HT1080 (cell line): ENCODE measurements at regions not wholly inside any gene's neighbourhood (a gene's known extent, or its start where the extent isn't known, plus 50 kb on each side); places are given as distances from the start of the nearest gene placed in this dataset.

ENCODE experiments used
- DNase-seq: peaks from one replicate; pipeline ENCODE4 v3.0.0-alpha.2; 2015; ENCODE audit warnings: low read depth

DNA sequence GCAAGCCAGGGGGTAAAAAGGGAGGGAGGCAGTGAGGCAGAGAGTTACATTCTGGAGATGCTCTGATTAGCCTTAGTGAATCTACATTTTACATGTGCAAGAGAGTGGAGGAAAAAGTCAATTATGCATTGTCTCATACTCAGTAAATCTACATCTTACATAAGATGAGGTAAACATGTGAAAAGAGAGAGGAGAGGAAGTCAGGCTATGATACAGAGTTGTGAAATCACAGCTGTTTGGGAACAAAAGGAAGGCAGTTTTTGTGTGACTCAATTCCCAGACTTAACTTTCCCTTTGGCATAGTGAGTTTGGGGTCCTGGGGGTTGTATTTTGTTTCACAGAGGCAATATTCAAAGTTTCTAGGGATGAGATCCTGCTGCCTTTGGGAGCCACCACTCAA is 67.8 kb downstream of the GP2 start:
- no peak for DNase-seq

GRCh38 chr16:20257234-20257633 is 70.1 kb downstream of the GP2 start:
- no peak for DNase-seq

- no peak for DNase-seq
These were observed 72.3 kb downstream of the GP2 start for GRCh38 chr16:20255002-20255401.

GRCh38 chr16:20253825-20254224 is 73.5 kb downstream of the GP2 start:
- DNase-seq, result no peak

DNA sequence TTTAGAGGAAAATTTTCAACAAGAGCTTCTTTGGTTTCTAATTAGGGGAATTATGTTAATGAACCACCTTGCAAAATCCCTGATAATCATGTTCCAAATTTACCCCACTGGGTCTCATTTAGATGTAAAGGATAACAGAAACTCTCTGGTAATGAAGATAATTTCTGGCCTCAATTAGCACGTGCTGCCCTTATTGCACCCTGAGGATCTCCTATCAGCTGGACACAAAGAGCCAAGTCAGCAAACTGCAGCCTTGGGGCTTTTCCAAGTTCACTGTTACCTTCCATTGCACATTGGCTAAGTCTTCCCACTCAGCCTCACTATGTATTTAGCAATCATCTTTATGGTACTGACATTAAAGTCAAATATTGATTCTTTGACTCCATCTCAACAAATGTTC is 78.1 kb downstream of the GP2 start:
- no peak for DNase-seq

DNA sequence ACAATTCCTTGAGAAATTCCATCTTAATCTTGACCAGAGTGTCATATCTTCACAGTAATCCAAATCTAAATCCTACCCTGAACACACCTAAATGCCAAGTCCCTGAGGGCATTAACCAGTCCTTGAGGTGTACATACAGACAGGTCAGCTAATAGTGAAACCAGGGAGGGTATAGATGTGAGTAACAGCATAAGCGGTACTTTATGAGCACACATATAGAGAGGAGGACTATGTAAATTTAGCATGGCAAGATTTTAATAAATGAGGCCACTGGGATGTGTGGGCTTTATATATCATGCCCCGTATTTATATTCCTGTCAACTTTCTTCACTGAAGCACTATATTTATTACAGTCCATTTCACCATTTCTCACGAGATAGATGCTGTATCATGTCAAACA is 80.2 kb downstream of the GP2 start:
- no peak for DNase-seq

- DNase-seq, result peak; percentile 3
These were observed 83.5 kb downstream of the GP2 start for GRCh38 chr16:20243731-20244281.

- no peak for DNase-seq
These were observed 84.6 kb downstream of the GP2 start for GRCh38 chr16:20242568-20243255.

DNA sequence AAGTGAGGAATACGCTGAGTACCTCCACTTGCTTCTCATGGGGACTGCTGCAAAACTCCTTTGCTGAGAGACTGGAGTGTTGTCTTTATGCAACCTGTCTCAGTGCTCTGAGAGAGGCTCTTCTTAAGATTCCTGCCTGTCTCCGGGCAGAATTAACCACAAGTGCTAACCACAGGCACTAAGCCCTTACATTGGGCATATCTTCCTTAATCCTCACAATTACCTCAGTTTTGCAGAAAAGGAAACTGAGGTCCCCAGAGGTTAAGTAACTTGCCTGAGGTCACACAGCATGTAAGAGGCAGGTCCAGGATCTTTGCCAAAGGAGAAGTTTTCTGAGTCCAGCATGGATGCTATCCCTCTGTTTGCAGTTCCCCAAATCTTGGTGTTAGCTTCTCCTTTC is 86.0 kb downstream of the GP2 start:
- no peak for DNase-seq

DNA sequence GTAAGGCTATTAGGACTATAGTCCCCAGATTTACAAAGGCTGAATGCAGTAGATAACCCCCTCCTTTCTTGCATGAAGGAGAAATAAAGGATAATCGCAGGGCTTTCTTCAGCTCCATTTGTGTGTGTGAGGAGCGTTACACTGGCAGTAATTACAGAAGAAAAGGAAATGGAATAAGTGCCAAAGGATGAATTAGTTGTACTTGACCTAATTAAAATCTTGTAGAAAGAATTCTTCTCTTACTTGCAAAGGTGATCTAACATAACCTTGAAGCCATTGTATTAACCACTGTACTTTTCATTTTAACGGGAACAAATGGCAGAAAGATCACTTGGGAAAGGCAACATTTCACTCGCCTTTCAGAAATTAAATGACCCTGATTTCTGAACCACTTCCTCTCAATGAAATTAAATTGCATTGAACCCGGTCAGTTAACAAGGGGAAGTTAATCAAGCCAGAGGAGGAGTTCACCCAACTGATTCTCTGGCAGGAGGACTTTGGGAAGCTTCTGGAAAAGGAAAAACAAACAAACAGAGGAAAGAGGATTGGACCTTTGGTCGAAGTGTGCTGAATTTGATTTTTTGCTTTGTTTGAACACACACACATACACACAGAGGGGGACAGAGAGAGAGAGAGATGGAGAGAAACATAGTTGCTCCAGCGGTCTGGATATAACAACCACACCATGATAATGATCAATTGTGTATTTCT is 90.6 kb downstream of the GP2 start:
- DNase-seq, result no peak

- no peak for DNase-seq
These were observed 102.0 kb downstream of the GP2 start for GRCh38 chr16:20225228-20225733.

DNA sequence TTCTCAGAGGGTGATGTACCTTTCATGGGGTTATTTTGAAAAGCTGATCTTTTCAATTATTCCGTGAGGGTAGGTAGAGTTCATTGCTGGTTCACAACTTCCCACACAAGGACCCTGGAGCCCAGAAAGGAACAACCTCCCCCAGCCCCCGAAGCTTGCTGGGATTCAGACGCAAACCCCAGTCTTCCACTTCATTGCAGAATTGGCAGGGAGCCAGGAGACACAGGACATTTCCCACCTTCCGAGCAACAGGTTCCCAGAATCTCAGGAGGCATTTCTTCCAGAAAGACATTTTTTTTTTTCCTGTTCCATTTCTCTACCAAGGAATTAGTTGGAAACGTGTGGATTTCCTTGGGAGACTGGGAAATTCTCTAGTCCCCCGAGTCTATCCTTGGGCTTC is 106.1 kb downstream of the GP2 start:
- DNase-seq, result no peak

DNA sequence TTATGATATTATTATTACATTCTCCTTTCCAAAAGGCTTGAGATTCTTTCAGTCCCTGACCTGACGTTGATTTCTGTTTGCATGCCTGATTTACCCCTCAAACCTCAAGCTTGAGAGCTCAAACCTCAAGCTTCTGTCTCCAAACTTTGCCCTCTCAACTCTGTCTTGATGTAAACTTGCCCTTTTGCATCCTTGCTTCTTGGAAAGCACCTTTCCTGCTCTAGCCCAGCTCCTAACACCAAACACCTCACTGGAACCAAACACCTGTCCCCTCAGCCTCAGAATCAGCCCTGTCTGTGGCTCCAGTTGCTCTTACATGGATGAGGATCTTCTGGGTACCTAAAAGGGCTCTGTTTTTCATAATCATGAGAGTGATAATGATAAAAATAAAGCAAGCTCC is 109.2 kb downstream of the GP2 start:
- DNase-seq, result no peak

DNA sequence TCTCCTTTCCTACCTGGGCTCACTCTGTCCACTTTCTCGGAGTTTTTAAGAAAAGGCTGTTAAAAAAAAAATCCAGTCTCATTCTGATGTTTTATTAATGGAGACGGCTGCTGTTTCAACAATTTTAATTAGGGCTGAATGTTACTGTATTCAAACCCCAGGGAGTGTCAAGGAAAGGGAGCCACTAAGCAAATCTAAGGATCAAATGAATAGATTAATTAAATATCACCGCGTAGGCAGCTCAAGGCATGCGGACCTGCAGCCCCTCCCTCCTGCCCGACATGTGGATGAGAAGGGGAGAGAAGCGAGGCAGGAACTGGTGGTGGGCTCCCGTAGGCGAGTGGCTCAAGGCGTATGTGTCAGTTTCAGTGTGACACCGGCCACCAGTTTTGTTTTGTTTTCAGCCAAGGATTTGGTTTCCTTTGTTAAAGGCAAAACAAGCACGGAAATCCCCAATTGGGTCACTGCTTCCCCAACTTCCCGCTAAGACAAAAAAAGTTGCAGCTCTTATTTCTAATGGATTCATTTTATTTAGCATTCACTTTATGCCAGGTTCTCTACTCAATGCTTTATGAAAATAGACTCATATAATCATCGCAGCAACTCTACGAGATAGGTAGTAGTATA is 110.6 kb downstream of the GP2 start:
- DNase-seq, result no peak

DNA sequence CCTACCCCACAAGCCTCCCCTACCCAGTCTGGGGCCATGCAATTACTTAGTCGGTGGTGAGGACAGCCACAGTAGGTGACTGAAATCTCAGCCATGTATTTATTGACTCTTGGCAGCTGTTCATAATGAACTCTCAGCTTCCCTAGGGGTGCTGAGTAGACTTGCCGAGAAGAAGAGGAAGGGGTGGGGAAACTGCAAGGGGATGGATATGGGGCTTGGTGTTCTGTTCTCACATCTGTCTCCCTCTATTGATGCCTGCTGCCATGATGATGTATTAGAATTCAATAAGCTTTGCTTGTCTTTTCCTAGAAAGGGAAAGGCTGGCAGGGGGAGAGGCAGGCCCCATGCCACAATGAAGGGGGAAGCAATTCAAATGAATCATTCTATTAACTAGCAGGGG is 112.9 kb downstream of the GP2 start:
- no peak for DNase-seq

DNA sequence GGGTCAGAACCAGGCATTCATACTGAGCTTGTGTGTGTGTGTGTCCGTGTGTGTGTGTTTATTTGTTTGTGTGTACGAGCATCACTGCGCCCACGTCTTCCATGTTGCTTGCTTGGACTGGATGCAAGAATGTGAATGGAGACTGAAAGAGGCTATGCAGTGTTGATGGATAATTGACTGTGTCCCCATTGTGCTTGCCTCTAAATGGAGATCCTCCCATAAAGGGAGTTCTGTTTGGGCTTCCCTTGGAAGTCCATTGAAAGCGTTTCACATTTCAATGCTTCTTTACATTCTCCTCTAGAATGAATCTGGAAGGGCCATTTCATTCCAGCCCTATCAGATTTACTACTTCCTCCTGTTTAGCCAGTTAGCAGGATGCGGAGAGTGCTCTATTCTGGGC is 124.0 kb downstream of the GP2 start:
- DNase-seq, result no peak

DNA sequence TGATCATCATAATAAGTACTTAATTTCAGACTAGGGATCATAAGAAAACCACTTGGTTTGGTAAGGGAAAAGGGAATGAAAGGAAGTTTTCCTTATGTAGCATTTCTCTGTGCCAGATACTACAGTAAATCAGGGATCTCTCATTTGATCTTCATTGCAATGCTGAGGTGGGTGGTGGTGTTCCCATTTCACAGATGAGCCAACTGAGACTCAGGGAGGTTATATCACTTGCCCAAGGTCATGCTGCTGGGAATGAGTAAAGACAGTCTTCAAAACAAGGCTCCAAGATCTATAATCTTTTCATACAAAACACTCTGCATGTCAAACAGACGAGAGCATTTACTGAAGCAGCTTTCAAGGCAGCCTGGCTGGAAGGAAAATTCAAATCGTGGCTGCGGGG is 124.6 kb downstream of the GP2 start:
- DNase-seq, result no peak

GRCh38 chr16:20192801-20193200 is 119.1 kb upstream of the GPR139 start:
- no peak for DNase-seq

DNA sequence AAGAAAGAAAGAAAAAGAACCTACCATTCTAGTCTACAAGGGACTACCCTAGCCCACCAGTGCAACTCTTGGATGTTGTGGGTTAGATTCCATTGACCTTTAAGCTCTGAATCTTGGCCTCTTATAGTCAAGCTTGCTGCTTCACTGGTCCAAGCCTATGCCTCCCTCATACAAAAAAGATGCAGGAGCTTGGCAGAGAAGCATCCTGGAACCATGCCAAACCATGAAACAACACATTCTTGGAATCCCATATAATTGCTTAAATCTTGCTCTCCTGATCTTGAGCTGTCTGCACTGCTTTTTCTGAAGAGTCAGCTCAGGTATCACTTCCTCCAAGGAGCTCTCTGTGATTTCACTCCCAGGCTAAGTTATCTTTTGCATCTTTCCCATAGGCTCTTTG is 117.9 kb upstream of the GPR139 start:
- DNase-seq, result no peak

DNA sequence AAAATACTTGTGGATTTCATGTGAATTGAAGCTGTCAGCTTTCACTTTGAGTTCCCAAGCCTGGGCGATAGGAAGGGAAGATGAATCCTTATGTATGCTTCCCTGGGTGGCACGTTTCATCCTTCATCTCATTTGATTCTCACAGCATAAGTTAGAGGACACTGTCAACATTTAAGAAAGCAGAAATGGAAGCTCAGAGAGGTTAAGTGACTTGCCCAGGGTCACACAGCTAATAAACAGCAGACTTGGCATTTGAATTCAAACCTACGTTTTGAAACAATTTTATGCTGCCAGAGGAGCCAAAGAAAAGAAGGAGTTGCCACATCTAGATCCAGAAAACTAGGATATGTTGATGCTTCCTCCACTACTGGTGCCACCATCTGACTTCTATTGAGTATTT is 108.3 kb upstream of the GPR139 start:
- no peak for DNase-seq

DNA sequence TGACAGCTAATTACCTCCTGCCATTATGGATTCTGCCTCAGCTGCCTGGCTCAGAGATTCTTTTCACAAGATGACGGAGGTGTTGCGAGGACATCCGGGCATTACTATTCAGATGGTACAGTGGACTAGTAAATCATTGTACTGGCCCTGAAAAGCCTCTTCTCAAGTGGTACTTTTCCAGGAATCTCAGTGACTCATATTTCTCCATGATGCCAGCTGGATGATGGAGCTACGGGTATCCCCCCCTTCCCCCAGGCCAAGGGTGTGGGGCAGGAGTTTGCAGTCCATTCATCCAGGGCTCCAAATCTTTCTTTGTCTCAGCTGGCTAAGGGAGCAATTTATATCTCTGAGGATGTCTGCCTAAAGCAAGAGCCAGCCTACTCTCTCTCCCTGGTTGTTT is 107.7 kb upstream of the GPR139 start:
- DNase-seq, result no peak

DNA sequence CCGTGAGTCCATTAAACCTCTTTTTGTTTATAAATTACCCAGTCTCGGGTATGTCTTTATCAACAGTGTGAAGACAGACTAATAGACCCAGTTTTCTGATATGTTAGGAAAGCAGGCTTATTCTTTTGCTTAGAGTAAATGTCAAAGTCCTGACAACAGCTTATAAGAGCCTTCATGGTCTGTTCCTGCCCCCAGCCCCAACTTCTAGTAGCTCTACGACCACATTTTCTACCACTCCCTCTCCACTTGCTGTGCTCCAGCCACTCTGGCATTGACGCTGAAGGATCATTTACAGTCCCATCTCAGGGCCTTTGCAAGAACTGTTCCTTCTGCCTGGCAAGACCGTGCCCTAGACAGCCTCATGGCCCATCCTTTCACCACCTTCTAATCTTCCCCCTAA is 104.6 kb upstream of the GPR139 start:
- no peak for DNase-seq
